ENCODE measurements at regions not wholly inside any gene's neighbourhood (a gene's known extent, or its start where the extent isn't known, plus 50 kb on each side); places are given as distances from the start of the nearest gene placed in this dataset.

DNA sequence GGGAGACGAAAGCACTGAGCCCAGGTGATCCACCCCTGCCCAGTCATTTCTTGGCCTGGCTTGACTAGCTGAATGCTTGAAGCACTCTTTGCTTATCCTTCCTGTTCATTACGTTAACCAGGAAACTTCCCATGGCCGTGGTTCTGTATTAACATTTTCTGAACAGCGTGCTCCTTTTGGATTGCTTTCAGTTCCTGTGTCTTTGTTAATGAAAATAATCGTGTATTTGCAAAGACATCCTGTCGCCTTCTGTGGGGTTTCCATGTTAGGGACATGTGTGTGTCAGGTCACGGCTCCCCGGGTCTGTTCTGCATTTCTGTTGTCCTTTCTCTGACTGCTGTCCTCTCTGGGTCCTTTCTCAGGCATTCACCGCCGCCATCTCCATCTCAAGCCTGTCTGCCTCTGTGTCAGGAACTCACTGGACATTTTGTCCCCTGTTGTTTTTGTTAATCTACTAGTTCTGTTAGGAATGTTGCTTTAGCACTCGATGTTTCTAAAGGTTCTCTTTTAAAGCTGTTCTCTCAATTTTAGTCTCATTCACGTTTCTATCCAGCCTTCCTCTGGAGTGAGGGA lies 434.1 kb upstream of the HS6ST1 start:
- Mint-ChIP-seq H3K27ac (ENCODE audit: unreplicated experiment) (no peak overlapping the region), H3K27me3 (ENCODE audit: insufficient read depth, unreplicated experiment) (peaks cover 18% of the 10 kb centered on the region), H3K4me1 (ENCODE audit: low read depth, unreplicated experiment) (no peaks in the 10 kb centered on the region), H3K9me3 (ENCODE audit: unreplicated experiment) (no peaks in the 10 kb centered on the region), H3K36me3 (ENCODE audit: insufficient read depth, unreplicated experiment) (no peaks in the 10 kb centered on the region), H3K4me3 (ENCODE audit: unreplicated experiment) (no peak overlapping the region)
- Histone ChIP-seq H3K27me3 (replicated peaks; ENCODE audit: control insufficient read depth, insufficient read depth, low read length) (no peaks in the 10 kb centered on the region; the same call in 1 of the 2 replicates), H3K4me3 (ENCODE audit: low read depth, low read length) (no peak overlapping the region), H3K9me3 (no peaks in the 10 kb centered on the region), H3K4me1 (no peaks in the 10 kb centered on the region), H3K36me3 (ENCODE audit: control insufficient read depth, insufficient read depth, low read length) (no peaks in the 10 kb centered on the region)
- TF ChIP-seq, protein P1, sequence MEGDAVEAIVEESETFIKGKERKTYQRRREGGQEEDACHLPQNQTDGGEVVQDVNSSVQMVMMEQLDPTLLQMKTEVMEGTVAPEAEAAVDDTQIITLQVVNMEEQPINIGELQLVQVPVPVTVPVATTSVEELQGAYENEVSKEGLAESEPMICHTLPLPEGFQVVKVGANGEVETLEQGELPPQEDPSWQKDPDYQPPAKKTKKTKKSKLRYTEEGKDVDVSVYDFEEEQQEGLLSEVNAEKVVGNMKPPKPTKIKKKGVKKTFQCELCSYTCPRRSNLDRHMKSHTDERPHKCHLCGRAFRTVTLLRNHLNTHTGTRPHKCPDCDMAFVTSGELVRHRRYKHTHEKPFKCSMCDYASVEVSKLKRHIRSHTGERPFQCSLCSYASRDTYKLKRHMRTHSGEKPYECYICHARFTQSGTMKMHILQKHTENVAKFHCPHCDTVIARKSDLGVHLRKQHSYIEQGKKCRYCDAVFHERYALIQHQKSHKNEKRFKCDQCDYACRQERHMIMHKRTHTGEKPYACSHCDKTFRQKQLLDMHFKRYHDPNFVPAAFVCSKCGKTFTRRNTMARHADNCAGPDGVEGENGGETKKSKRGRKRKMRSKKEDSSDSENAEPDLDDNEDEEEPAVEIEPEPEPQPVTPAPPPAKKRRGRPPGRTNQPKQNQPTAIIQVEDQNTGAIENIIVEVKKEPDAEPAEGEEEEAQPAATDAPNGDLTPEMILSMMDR (IDR thresholded peaks at IDR 0.05; ENCODE audit: insufficient read depth in 1 of 2, low read depth in 1 of 2, low read length in 1 of 2, severe bottlenecking in 1 of 2, unreplicated experiment in 1 of 2) = no peak
- intact Hi-C loops (cut with micrococcal nuclease; ENCODE audit: unreplicated experiment) = no loop called here
- DNase-seq = no peak
- POLR2A ChIA-PET = no interaction called here
- no TSS peak for BruUV-seq (replicated peaks)
- CTCF ChIA-PET = no interaction called here

DNA sequence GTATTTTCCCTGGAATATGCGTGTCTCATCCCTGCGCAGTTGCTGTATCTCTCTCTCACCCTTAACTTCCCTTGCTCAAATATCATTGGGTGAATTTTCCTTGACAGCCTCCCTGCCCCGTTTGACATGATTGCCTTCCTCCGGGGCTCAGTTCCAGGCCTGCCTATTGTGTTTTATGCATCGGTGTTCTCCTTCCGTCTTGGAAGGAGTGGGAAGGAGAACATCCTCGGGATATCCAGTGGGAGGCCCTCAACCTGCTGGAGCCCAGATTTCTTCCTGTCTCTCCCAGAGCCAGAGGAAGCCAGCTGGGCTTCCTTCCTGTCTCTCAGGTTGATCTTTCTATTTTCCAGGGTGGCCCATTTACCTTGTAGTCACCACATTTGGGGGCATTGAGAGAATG lies 434.7 kb upstream of the HS6ST1 start:
- Mint-ChIP-seq H3K4me1 (ENCODE audit: low read depth, unreplicated experiment) (no peaks in the 10 kb centered on the region), H3K27me3 (ENCODE audit: insufficient read depth, unreplicated experiment) (peaks cover 18% of the 10 kb centered on the region), H3K4me3 (ENCODE audit: unreplicated experiment) (no peak overlapping the region), H3K36me3 (ENCODE audit: insufficient read depth, unreplicated experiment) (no peaks in the 10 kb centered on the region), H3K27ac (ENCODE audit: unreplicated experiment) (no peak overlapping the region), H3K9me3 (ENCODE audit: unreplicated experiment) (no peaks in the 10 kb centered on the region)
- ChIA-PET POLR2A (no interaction called here), CTCF (no interaction called here)
- no peaks in the 10 kb centered on the region for H3K9me3 ChIP-seq
- no peaks in the 10 kb centered on the region for H3K4me1 ChIP-seq
- H3K4me3 ChIP-seq (ENCODE audit: low read depth, low read length) = no peak overlapping the region
- no peak for DNase-seq
- no peaks in the 10 kb centered on the region; the same call in 1 of the 2 replicates for H3K27me3 ChIP-seq (replicated peaks; ENCODE audit: control insufficient read depth, insufficient read depth, low read length)
- TF ChIP-seq, protein P1 (IDR thresholded peaks at IDR 0.05; ENCODE audit: insufficient read depth in 1 of 2, low read depth in 1 of 2, low read length in 1 of 2, severe bottlenecking in 1 of 2, unreplicated experiment in 1 of 2) = no peak
- no peaks in the 10 kb centered on the region for H3K36me3 ChIP-seq (ENCODE audit: control insufficient read depth, insufficient read depth, low read length)
- BruUV-seq (replicated peaks) = no TSS peak
- intact Hi-C loops (cut with micrococcal nuclease; ENCODE audit: unreplicated experiment) = no loop called here

DNA sequence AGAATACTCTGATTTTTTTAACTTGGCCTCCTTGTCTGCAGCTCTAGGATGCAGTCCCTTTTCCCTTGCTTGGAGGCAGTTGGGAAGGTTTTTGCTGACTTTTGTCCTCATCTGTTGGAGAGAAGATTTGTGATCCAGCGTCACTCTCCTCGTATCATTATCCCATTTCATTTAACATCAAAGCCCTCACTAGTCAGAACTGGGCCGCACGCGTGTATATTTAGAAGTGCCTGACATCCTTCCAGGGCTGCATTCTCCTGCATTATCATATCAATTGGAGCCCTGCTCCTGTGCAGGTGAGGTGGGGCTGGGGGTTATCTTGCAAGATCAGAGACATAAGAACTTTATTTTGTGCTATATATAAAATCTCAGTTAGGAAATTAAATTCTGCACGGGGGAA lies 435.1 kb upstream of the HS6ST1 start:
- TF ChIP-seq, protein P1 (IDR thresholded peaks at IDR 0.05; ENCODE audit: insufficient read depth in 1 of 2, low read depth in 1 of 2, low read length in 1 of 2, severe bottlenecking in 1 of 2, unreplicated experiment in 1 of 2) = no peak
- Histone ChIP-seq H3K27me3 (replicated peaks; ENCODE audit: control insufficient read depth, insufficient read depth, low read length) (no peaks in the 10 kb centered on the region; the same call in 1 of the 2 replicates), H3K36me3 (ENCODE audit: control insufficient read depth, insufficient read depth, low read length) (no peaks in the 10 kb centered on the region), H3K9me3 (no peaks in the 10 kb centered on the region), H3K4me3 (ENCODE audit: low read depth, low read length) (no peak overlapping the region), H3K4me1 (no peaks in the 10 kb centered on the region)
- Mint-ChIP-seq H3K4me1 (ENCODE audit: low read depth, unreplicated experiment) (no peaks in the 10 kb centered on the region), H3K36me3 (ENCODE audit: insufficient read depth, unreplicated experiment) (no peaks in the 10 kb centered on the region), H3K27me3 (ENCODE audit: insufficient read depth, unreplicated experiment) (peaks cover 18% of the 10 kb centered on the region), H3K4me3 (ENCODE audit: unreplicated experiment) (no peak overlapping the region), H3K27ac (ENCODE audit: unreplicated experiment) (no peak overlapping the region), H3K9me3 (ENCODE audit: unreplicated experiment) (no peaks in the 10 kb centered on the region)
- POLR2A ChIA-PET = no interaction called here
- DNase-seq = no peak
- intact Hi-C loops (cut with micrococcal nuclease; ENCODE audit: unreplicated experiment) = no loop called here
- CTCF ChIA-PET = interaction anchor here (0.5 kb wide), 1 partner anchor 1553 kb away, joined by 4 read pairs; no protein-coding TSS in a partner anchor
- BruUV-seq (replicated peaks) = no TSS peak

All from Caco-2 (cell line).